ENCODE measurements at regions not wholly inside any gene's neighbourhood (a gene's known extent, or its start where the extent isn't known, plus 50 kb on each side); places are given as distances from the start of the nearest gene placed in this dataset.

DNA sequence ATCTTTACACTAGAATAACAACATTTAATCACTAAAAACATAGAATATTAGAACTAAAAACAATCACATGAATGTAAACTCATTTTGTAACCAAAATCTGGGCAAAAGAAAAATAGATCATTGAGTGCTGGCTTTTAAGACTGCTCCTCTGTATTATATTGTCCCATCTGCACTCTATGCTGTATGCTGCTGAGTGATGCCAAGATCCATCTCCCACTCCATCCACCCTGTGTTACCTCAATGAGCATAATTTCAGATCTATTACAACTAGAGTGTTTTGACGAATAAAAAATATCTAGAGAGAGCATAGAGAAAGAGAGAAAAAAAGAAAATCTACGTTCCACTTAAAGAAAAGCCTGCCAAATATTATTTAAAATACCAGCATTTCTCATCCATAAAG is 1060.4 kb downstream of the ZPLD1 start:
- H4K20me1 ChIP-seq (ENCODE audit: low read depth), result no peaks in the 10 kb centered on the region
- no peaks in the 10 kb centered on the region for H3F3A ChIP-seq (ENCODE audit: low read depth)
- TF ChIP-seq EZH2phosphoT487 (IDR thresholded peaks at IDR 0.05), result no peak
- TF ChIP-seq, protein P1, sequence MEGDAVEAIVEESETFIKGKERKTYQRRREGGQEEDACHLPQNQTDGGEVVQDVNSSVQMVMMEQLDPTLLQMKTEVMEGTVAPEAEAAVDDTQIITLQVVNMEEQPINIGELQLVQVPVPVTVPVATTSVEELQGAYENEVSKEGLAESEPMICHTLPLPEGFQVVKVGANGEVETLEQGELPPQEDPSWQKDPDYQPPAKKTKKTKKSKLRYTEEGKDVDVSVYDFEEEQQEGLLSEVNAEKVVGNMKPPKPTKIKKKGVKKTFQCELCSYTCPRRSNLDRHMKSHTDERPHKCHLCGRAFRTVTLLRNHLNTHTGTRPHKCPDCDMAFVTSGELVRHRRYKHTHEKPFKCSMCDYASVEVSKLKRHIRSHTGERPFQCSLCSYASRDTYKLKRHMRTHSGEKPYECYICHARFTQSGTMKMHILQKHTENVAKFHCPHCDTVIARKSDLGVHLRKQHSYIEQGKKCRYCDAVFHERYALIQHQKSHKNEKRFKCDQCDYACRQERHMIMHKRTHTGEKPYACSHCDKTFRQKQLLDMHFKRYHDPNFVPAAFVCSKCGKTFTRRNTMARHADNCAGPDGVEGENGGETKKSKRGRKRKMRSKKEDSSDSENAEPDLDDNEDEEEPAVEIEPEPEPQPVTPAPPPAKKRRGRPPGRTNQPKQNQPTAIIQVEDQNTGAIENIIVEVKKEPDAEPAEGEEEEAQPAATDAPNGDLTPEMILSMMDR (IDR thresholded peaks at IDR 0.05), result no peak
- TF ChIP-seq EZH2 (IDR thresholded peaks at IDR 0.05), result no peak
- no peaks in the 10 kb centered on the region for H3K79me2 ChIP-seq (ENCODE audit: low read depth)
- no peak overlapping the region for H2AFZ ChIP-seq (replicated peaks)
- Mint-ChIP-seq H3K9me3 (no peaks in the 10 kb centered on the region), H3K36me3 (no peaks in the 10 kb centered on the region), H3K27ac (no peak overlapping the region), H3K4me3 (no peak overlapping the region), H3K4me1 (no peaks in the 10 kb centered on the region), H3K27me3 (ENCODE audit: insufficient read depth, low read depth) (no peaks in the 10 kb centered on the region)
- no peak overlapping the region for H3K4me2 ChIP-seq
- no peak overlapping the region for H3K9ac ChIP-seq
- no peaks in the 10 kb centered on the region for H3K9me3 ChIP-seq (ENCODE audit: low read depth)
- no peak overlapping the region for H3K27ac ChIP-seq
- H3K4me1 ChIP-seq, result no peaks in the 10 kb centered on the region
- no peak for DNase-seq (ENCODE audit: low spot score)
- H3K27me3 ChIP-seq, result no peaks in the 10 kb centered on the region
- H3K4me3 ChIP-seq, result no peak overlapping the region
- H3K36me3 ChIP-seq, result no peaks in the 10 kb centered on the region

DNA sequence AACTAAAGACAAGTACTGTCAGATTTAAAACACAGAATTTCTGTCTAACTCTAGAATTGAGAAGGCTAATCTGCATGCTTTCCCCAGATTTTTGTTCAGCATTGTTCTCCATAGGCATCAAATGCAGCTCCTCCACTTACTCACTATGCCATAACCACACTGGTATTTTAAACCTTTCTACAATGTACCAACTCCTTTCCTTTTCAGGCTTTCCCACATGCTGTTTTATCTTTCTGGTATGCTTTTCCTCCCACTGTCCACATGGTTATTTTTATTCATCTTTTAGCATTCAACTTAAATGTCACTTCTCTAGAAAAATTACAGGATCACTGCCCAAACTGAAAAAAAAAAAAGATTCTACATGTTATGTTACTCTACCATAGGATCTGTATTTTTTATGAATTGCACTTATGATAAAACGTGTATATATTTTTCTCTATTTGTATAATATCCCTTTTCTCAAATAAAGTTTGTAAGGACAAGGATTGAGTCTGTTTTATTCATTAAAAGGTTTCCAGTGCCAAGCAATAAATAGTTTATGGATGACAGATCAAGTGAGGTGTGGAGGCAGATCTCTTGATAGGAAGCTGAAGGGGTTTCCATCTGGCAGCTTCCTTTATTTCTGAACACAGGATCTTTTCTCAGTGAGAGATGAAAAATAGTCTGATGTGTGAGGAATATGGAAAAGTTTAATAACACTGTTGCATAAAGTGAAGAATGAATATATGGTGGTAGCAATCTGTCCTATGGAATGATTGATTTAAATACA is 1064.5 kb downstream of the ZPLD1 start:
- DNase-seq (ENCODE audit: low spot score), result no peak
- H3K4me1 ChIP-seq, result no peaks in the 10 kb centered on the region
- no peak overlapping the region for H3K4me3 Mint-ChIP-seq
- no peaks in the 10 kb centered on the region for H3F3A ChIP-seq (ENCODE audit: low read depth)
- no peak overlapping the region for H2AFZ ChIP-seq (replicated peaks)
- no peaks in the 10 kb centered on the region for H4K20me1 ChIP-seq (ENCODE audit: low read depth)
- no peak overlapping the region for H3K27ac ChIP-seq
- no peaks in the 10 kb centered on the region for H3K4me1 Mint-ChIP-seq
- no peak overlapping the region for H3K9ac ChIP-seq
- no peaks in the 10 kb centered on the region for H3K36me3 Mint-ChIP-seq
- no peaks in the 10 kb centered on the region for H3K27me3 Mint-ChIP-seq (ENCODE audit: insufficient read depth, low read depth)
- H3K27ac Mint-ChIP-seq, result no peak overlapping the region
- no peaks in the 10 kb centered on the region for H3K79me2 ChIP-seq (ENCODE audit: low read depth)
- no peaks in the 10 kb centered on the region for H3K9me3 ChIP-seq (ENCODE audit: low read depth)
- no peaks in the 10 kb centered on the region for H3K36me3 ChIP-seq
- no peaks in the 10 kb centered on the region for H3K9me3 Mint-ChIP-seq
- H3K27me3 ChIP-seq, result no peaks in the 10 kb centered on the region
- no peak for TF ChIP-seq EZH2phosphoT487 (IDR thresholded peaks at IDR 0.05)
- TF ChIP-seq, protein P1 (IDR thresholded peaks at IDR 0.05), result no peak
- TF ChIP-seq EZH2 (IDR thresholded peaks at IDR 0.05), result no peak
- H3K4me2 ChIP-seq, result no peak overlapping the region
- H3K4me3 ChIP-seq, result no peak overlapping the region

DNA sequence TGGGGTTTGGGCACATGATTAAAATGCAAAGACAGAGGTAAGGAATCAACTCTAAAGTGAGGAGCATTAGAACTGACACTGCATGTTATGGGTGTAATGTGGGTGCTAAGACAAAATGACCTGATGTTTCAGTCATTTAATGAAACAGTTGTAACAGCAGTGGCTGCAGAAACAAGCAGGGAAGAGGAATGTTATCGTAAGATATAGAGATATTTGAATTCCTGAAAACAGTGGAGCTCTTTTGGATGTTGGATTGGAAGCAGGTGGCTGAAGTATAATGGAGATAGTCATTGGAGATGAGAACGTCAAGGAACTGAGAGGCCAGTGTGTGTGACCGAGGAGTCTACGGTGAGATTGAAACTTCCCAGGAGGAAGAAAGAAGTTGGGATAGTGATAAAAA is 1065.2 kb downstream of the ZPLD1 start:
- Histone ChIP-seq H3K9me3 (ENCODE audit: low read depth) (no peaks in the 10 kb centered on the region), H3K9ac (no peak overlapping the region), H3K79me2 (ENCODE audit: low read depth) (no peaks in the 10 kb centered on the region), H2AFZ (replicated peaks) (no peak overlapping the region), H3F3A (ENCODE audit: low read depth) (no peaks in the 10 kb centered on the region), H3K4me3 (no peak overlapping the region), H3K27ac (no peak overlapping the region), H3K4me2 (no peak overlapping the region), H4K20me1 (ENCODE audit: low read depth) (no peaks in the 10 kb centered on the region), H3K27me3 (no peaks in the 10 kb centered on the region), H3K4me1 (no peaks in the 10 kb centered on the region), H3K36me3 (no peaks in the 10 kb centered on the region)
- DNase-seq (ENCODE audit: low spot score), result no peak
- Mint-ChIP-seq H3K36me3 (no peaks in the 10 kb centered on the region), H3K4me3 (no peak overlapping the region), H3K27me3 (ENCODE audit: insufficient read depth, low read depth) (no peaks in the 10 kb centered on the region), H3K9me3 (no peaks in the 10 kb centered on the region), H3K27ac (no peak overlapping the region), H3K4me1 (no peaks in the 10 kb centered on the region)
- TF ChIP-seq EZH2phosphoT487 (IDR thresholded peaks at IDR 0.05), result no peak
- TF ChIP-seq, protein P1 (IDR thresholded peaks at IDR 0.05), result no peak
- TF ChIP-seq EZH2 (IDR thresholded peaks at IDR 0.05), result no peak

All from neural progenitor cell (in vitro differentiated cells).